Epithelial cell of esophagus (primary cell): ENCODE measurements at regions not wholly inside any gene's neighbourhood (a gene's known extent, or its start where the extent isn't known, plus 50 kb on each side); places are given as distances from the start of the nearest gene placed in this dataset.
"Not testable (repeated sequence)": the region's sequence is repeated elsewhere in the genome, so short reads cannot be mapped to it uniquely, and the experiment has no call there.

Source experiments
- DNase-seq: peaks from one replicate; pipeline ENCODE4 v3.0.0; 2010; ENCODE audit warnings: low read depth
- H3K4me3 ChIP-seq: 2 replicates; pipeline ENCODE4 v1.5.1; 2011; ENCODE audit warnings: mild to moderate bottlenecking, low read length, control low read depth
- CTCF ChIP-seq: IDR thresholded peaks from 2 replicates; pipeline ENCODE4 v1.5.1; 2011; ENCODE audit warnings: low read depth, mild to moderate bottlenecking, low read length, control low read depth, inconsistent platforms; ENCODE audit not compliant: insufficient read depth; ENCODE audit errors: missing control alignments

GRCh38 chr1:9466780-9467758 lies 72.2 kb upstream of the SLC25A33 start:
- DNase-seq = peak; percentile 56
- H3K4me3 ChIP-seq = no peak overlapping the region
- no peak for TF ChIP-seq CTCF

- DNase-seq, H3K4me3 ChIP-seq: not testable (repeated sequence)
Measured at GRCh38 chr1:9469882-9470281, 69.4 kb upstream of the SLC25A33 start.

- DNase-seq = no peak
- TF ChIP-seq CTCF = no peak
- H3K4me3 ChIP-seq = no peak overlapping the region
Measured at GRCh38 chr1:9471679-9472078, 67.6 kb upstream of the SLC25A33 start.

- no peak for TF ChIP-seq CTCF
- peak; percentile 47 for DNase-seq
- no peak overlapping the region for H3K4me3 ChIP-seq
Measured at GRCh38 chr1:9472386-9473031, 66.8 kb upstream of the SLC25A33 start.

GRCh38 chr1:9473032-9473807 lies 66.0 kb upstream of the SLC25A33 start:
- DNase-seq = peak; percentile 97
- H3K4me3 ChIP-seq = no peak overlapping the region
- TF ChIP-seq CTCF = no peak

- DNase-seq = peak; percentile 51
- H3K4me3 ChIP-seq = no peak overlapping the region
- TF ChIP-seq CTCF = no peak
Measured at GRCh38 chr1:9475061-9475627, 64.1 kb upstream of the SLC25A33 start.

- H3K4me3 ChIP-seq = no peak overlapping the region
- peak; percentile 98 for DNase-seq
- no peak for TF ChIP-seq CTCF
Measured at GRCh38 chr1:9476790-9477463, 62.3 kb upstream of the SLC25A33 start.
